Psoas muscle (tissue), 7 donors: ENCODE measurements at regions not wholly inside any gene's neighbourhood (a gene's known extent, or its start where the extent isn't known, plus 50 kb on each side); places are given as distances from the start of the nearest gene placed in this dataset.
A peak's percentile ranks its signal among the peaks of the same experiment; 100 is the strongest.

Experiments used
- ATAC-seq, 4 donors: fragments of 200-7000 bp; cut with Tn5 transposase; one replicate each; pipeline ENCODE4 v1.9.1; 2020; ENCODE audit warnings: moderate library complexity in 3 of 4, mild to moderate bottlenecking in 2 of 4
- DNase-seq, 2 donors: peaks; one replicate each; pipeline ENCODE4 v3.0.0-alpha.2; 2020
- H3K27ac ChIP-seq: fragments of 200-600 bp; one replicate; pipeline ENCODE4 v1.8.0; 2022
- H3K27me3 ChIP-seq, 3 donors: fragments of 200-600 bp in 1 of 3; one replicate each; pipeline versions ENCODE4 v1.6.1 to v1.8.0; 2013 to 2022; ENCODE audit warnings: low read length in 2 of 3, mild to moderate bottlenecking in 2 of 3, moderate library complexity in 1 of 3; ENCODE audit not compliant: insufficient read depth in 3 of 3
- H3K36me3 ChIP-seq, 2 donors: fragments of 200-600 bp in 1 of 2; one replicate each; pipeline versions ENCODE4 v1.6.1 to v1.8.0; 2013 to 2022; ENCODE audit warnings: low read depth in 1 of 2, mild to moderate bottlenecking in 1 of 2, moderate library complexity in 1 of 2; ENCODE audit not compliant: insufficient read depth in 1 of 2
- H3K4me1 ChIP-seq: fragments of 200-600 bp; one replicate; pipeline ENCODE4 v1.8.0; 2022
- H3K4me3 ChIP-seq: fragments of 200-600 bp; one replicate; pipeline ENCODE4 v1.8.0; 2022; ENCODE audit warnings: mild to moderate bottlenecking
- H3K9me3 ChIP-seq: fragments of 200-600 bp; one replicate; pipeline ENCODE4 v1.8.0; 2022
- WGBS, 3 donors: extraction: QIAGEN DNeasy Blood & Tissue Kit; methylation state at CpG; one replicate each; pipeline versions ENCODE4 v1.1.6 to v1.1.7; 2013; 5-methylcytosine and 5-hydroxymethylcytosine counted together
- intact Hi-C, 2 donors: fragments of 100-400 bp; cut with DNase I; formaldehyde crosslinking; loops; one replicate each; pipeline versions ENCODE4 v1.11.0 to v1.14.2; 2022
- TF ChIP-seq, protein P1 (sequence below): fragments of 200-600 bp; IDR thresholded peaks from one replicate; pipeline ENCODE4 v1.8.0; 2022; ENCODE audit warnings: antibody characterized with exemption
- donor health status: healthy with polysubstance abuse.
- donor health status: DM: no; HTN: no; CAD: no; lungs with moderate emphysema.
- donor health status: Bipolar disorder and iron deficiency.
- donor health status: healthy.
- donor health status: DM: yes; HTN: yes; CAD: no.
- donor health status: DM: no; HTN: no; CAD: no.
- donor health status: DM: yes; HTN: yes; CAD: no.

DNA sequence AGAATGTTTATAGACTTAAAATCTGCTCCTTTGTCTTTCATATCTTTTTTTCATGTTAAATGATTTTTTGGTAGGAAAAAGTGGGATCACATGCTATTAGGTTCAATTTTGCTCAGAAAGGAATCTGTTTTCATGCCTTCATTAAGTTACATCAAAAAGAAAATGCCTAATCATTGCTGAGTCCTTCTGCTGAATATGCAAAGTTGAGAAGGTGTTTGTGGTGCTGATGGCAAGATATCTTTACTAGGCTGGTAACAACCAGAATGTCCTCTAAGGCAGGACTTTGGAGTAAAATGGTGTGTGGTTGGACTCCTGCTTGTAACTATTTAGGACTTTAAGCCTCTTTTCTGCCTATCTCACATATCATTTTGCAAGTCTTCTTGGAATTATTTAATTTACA, 88.3 kb downstream of the TRIB2 start:
- Histone ChIP-seq H3K27ac (no peak overlapping the region), H3K4me3 (no peak overlapping the region), H3K9me3 (no peaks in the 10 kb centered on the region), H3K36me3 (no peaks in the 10 kb centered on the region), H3K4me1 (no peaks in the 10 kb centered on the region), H3K27me3 (no peaks in the 10 kb centered on the region)
- ATAC-seq (no peak), DNase-seq (no peak)
- intact Hi-C loops = no loop called here
- TF ChIP-seq, protein P1, sequence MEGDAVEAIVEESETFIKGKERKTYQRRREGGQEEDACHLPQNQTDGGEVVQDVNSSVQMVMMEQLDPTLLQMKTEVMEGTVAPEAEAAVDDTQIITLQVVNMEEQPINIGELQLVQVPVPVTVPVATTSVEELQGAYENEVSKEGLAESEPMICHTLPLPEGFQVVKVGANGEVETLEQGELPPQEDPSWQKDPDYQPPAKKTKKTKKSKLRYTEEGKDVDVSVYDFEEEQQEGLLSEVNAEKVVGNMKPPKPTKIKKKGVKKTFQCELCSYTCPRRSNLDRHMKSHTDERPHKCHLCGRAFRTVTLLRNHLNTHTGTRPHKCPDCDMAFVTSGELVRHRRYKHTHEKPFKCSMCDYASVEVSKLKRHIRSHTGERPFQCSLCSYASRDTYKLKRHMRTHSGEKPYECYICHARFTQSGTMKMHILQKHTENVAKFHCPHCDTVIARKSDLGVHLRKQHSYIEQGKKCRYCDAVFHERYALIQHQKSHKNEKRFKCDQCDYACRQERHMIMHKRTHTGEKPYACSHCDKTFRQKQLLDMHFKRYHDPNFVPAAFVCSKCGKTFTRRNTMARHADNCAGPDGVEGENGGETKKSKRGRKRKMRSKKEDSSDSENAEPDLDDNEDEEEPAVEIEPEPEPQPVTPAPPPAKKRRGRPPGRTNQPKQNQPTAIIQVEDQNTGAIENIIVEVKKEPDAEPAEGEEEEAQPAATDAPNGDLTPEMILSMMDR = no peak

DNA sequence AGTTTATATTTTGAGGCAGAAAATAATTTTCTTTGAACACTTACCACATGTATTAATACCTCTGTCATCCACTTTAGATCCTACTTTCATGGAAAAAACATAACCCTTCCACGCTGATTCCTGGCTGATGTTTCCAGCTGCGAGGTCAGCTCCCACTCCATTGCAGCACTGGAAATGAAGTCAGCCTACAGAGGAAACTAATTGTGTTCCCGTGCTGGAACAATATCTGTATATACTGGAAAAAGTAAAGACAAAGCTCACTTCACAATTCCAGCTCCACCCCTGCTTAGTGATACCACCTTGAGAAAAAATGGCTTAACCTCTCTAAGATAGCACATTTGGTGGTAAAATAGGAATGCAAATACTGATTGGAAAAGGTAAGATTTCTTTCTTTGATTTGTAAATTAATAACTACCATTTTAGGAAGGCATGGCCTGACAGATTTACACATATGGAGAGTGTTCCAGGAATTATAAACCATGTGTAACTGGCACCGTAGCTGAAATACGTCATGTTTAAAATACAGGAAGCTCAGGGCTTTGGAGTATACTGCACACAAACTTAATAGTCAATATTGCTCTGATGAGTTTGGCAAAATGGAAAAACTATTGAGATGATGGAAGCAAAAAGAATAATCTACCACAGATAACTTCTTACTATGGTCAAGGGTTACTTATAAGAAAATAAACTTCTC, 90.0 kb downstream of the TRIB2 start:
- intact Hi-C loops = no loop called here
- no peak for ATAC-seq
- WGBS, 3 donors = 53 to 60% (median 58%) methylated on average over 5 of the region's 5 CpGs
- no peaks in the 10 kb centered on the region for H3K36me3 ChIP-seq
- TF ChIP-seq, protein P1 = no peak
- H3K4me1 ChIP-seq = no peaks in the 10 kb centered on the region
- H3K4me3 ChIP-seq = no peak overlapping the region
- H3K27ac ChIP-seq = no peak overlapping the region
- no peaks in the 10 kb centered on the region for H3K27me3 ChIP-seq
- no peak for DNase-seq
- no peaks in the 10 kb centered on the region for H3K9me3 ChIP-seq

DNA sequence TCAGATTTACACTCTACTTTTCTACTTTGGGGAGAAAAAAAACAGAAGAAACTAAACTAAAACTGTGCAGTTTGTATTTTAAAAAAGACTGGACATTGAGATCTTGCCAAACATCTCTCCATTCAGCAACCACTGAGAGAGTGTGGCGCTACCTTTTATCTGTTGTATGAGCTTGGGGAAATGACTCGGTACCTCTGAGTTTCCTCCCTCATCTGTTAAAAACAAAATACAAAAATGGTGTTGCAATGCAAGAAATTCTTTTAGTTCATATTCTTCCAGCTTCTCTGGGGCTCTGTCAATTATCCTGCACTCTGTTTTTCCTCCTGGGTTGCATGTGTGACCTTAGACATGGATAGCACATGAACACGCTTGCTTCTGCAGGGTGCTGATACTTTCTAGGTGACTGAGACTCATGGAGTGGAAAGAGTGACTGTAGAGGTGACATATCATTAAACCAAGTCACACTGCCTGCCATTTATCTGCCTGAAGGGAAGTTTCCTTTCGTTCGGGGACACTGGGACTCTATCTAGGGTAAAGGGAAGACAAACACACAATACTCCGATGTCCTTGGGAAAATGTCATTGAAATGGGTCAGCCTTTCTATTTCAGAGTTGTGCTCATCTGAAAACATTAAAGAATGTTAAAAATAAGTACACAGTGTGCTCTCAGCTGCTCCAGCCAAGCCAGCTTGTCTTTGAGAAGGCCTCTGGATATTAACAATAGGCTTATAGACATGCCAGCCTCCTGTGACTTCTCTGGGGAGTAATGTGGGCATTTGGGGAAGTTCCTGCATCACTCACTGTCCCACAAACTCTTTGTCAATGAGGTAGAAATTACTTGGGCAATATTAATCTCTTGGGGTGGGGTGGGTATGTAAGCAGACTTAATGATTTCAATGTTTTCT, 91.4 kb downstream of the TRIB2 start:
- H3K27me3 ChIP-seq = no peaks in the 10 kb centered on the region
- intact Hi-C loops = no loop called here
- H3K9me3 ChIP-seq = no peaks in the 10 kb centered on the region
- WGBS, 3 donors = 52 to 67% (median 62%) methylated on average over 6 of the region's 6 CpGs
- peak in 1 of 4 donors; percentile 24 for ATAC-seq
- H3K4me3 ChIP-seq = no peak overlapping the region
- no peaks in the 10 kb centered on the region for H3K4me1 ChIP-seq
- TF ChIP-seq, protein P1 = no peak
- no peak overlapping the region for H3K27ac ChIP-seq
- DNase-seq = no peak
- H3K36me3 ChIP-seq = no peaks in the 10 kb centered on the region

DNA sequence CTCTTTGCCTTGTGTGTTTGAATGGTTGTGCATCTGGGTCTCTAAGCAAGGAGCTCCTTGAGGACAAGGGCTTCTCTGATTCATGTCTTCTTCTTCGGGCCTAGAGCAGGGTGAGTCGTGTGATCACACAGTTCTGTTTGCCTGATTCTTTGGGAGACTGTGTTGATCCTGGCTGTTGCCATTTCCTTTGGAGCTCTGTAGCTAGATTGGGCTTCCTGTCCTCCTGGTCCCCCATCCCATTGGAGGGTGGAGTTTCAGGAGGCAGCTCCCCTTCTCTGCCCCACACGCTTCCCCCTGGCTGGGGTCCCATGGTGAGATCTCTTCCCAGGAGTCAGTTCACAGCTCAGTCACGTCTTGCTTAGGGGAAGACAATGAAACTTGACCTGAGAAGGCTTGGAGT, 92.8 kb downstream of the TRIB2 start:
- 55 to 76% (median 63%) methylated on average over 4 of the region's 4 CpGs for WGBS, 3 donors
- H3K27me3 ChIP-seq = no peaks in the 10 kb centered on the region
- intact Hi-C loops = no loop called here
- no peak overlapping the region for H3K27ac ChIP-seq
- H3K9me3 ChIP-seq = no peaks in the 10 kb centered on the region
- TF ChIP-seq, protein P1 = no peak
- no peaks in the 10 kb centered on the region for H3K36me3 ChIP-seq
- ATAC-seq (no peak), DNase-seq (no peak)
- H3K4me1 ChIP-seq = no peaks in the 10 kb centered on the region
- no peak overlapping the region for H3K4me3 ChIP-seq
